HG03135 (cell line): ENCODE measurements at regions not wholly inside any gene's neighbourhood (a gene's known extent, or its start where the extent isn't known, plus 50 kb on each side); places are given as distances from the start of the nearest gene placed in this dataset.

Experiments
- ATAC-seq: cut with Tn5 transposase; IDR thresholded peaks from one replicate; pipeline ENCODE4 v1.9.1; 2021; ENCODE audit warnings: mild to moderate bottlenecking, moderate library complexity; ENCODE audit not compliant: unreplicated experiment

- no peak for ATAC-seq
Observed at GRCh38 chr13:107767119-107767518, 448.2 kb downstream of the LIG4 start.

- no peak for ATAC-seq
Observed at GRCh38 chr13:107765724-107766401, 449.5 kb downstream of the LIG4 start.

- ATAC-seq = no peak
Observed at GRCh38 chr13:107764046-107764445, 451.3 kb downstream of the LIG4 start.

- no peak for ATAC-seq
Observed at GRCh38 chr13:107753748-107754147, 461.6 kb downstream of the LIG4 start.

GRCh38 chr13:107753291-107753690 lies 462.0 kb downstream of the LIG4 start:
- ATAC-seq = no peak

GRCh38 chr13:107743983-107744382 lies 471.4 kb downstream of the LIG4 start:
- ATAC-seq = no peak

- no peak for ATAC-seq
Observed at GRCh38 chr13:107743526-107743925, 471.8 kb downstream of the LIG4 start.

GRCh38 chr13:107743100-107743499 lies 472.2 kb downstream of the LIG4 start:
- ATAC-seq = no peak

GRCh38 chr13:107742544-107742943 lies 472.8 kb downstream of the LIG4 start:
- no peak for ATAC-seq

GRCh38 chr13:107738004-107738403 lies 477.3 kb downstream of the LIG4 start:
- no peak for ATAC-seq

- ATAC-seq = no peak
Observed at GRCh38 chr13:107736731-107737130, 478.6 kb downstream of the LIG4 start.

GRCh38 chr13:107736170-107736569 lies 479.2 kb downstream of the LIG4 start:
- no peak for ATAC-seq

- no peak for ATAC-seq
Observed at GRCh38 chr13:107734891-107735625, 480.3 kb downstream of the LIG4 start.

- ATAC-seq = no peak
Observed at GRCh38 chr13:107733276-107733675, 482.1 kb downstream of the LIG4 start.

GRCh38 chr13:107730813-107731212 lies 484.5 kb downstream of the LIG4 start:
- no peak for ATAC-seq

- ATAC-seq = no peak
Observed at GRCh38 chr13:107721125-107721869, 494.0 kb downstream of the LIG4 start.

- ATAC-seq = no peak
Observed at GRCh38 chr13:107716741-107717140, 498.6 kb downstream of the LIG4 start.

GRCh38 chr13:107716241-107716640 lies 499.1 kb downstream of the LIG4 start:
- no peak for ATAC-seq

GRCh38 chr13:107715496-107715895 lies 499.8 kb downstream of the LIG4 start:
- no peak for ATAC-seq

GRCh38 chr13:107713314-107713713 lies 502.0 kb downstream of the LIG4 start:
- no peak for ATAC-seq

GRCh38 chr13:107712145-107712860 lies 503.0 kb downstream of the LIG4 start:
- no peak for ATAC-seq
